ENCODE measurements at regions not wholly inside any gene's neighbourhood (a gene's known extent, or its start where the extent isn't known, plus 50 kb on each side); places are given as distances from the start of the nearest gene placed in this dataset.

- TF ChIP-seq ZC3H10 (CRISPR knock-in tag; IDR thresholded peaks at IDR 0.05), result no peak
- no peak for TF ChIP-seq TOX (CRISPR knock-in tag; IDR thresholded peaks at IDR 0.05; ENCODE audit: borderline replicate concordance)
- no peak for TF ChIP-seq CSDC2 (CRISPR knock-in tag; IDR thresholded peaks at IDR 0.05)
- no peak for TF ChIP-seq ESRRG (CRISPR knock-in tag; IDR thresholded peaks at IDR 0.05)
- TF ChIP-seq ZNF565 (CRISPR knock-in tag; conservative IDR thresholded peaks at IDR 0.05; ENCODE audit: low read depth), result no peak
- no peak for TF ChIP-seq GLIS3 (CRISPR knock-in tag; IDR thresholded peaks at IDR 0.05)
- ATAC-seq, result no peak
Observed at GRCh38 chr4:85358831-85359230, 116.1 kb upstream of the ARHGAP24 start.

GRCh38 chr4:85362550-85362949 lies 112.4 kb upstream of the ARHGAP24 start:
- no peak for ATAC-seq
- TF ChIP-seq BACH2 (CRISPR knock-in tag; IDR thresholded peaks at IDR 0.05; ENCODE audit: borderline replicate concordance) (no peak), CSDC2 (CRISPR knock-in tag; IDR thresholded peaks at IDR 0.05) (no peak), ISL1 (CRISPR knock-in tag; IDR thresholded peaks at IDR 0.05) (no peak), ZFP30 (CRISPR knock-in tag; IDR thresholded peaks at IDR 0.05) (no peak), PATZ1 (CRISPR knock-in tag; IDR thresholded peaks at IDR 0.05; ENCODE audit: borderline replicate concordance) (no peak), ZFP3 (CRISPR knock-in tag; IDR thresholded peaks at IDR 0.05) (no peak), TOX (CRISPR knock-in tag; IDR thresholded peaks at IDR 0.05; ENCODE audit: borderline replicate concordance) (no peak), TSHZ2 (CRISPR knock-in tag; IDR thresholded peaks at IDR 0.05) (no peak)

GRCh38 chr4:85367815-85368214 lies 107.1 kb upstream of the ARHGAP24 start:
- TF ChIP-seq SNAI2 (CRISPR knock-in tag; IDR thresholded peaks at IDR 0.05) (no peak), POU6F1 (CRISPR knock-in tag; IDR thresholded peaks at IDR 0.05; ENCODE audit: borderline replicate concordance, low read depth) (no peak), CSRNP3 (CRISPR knock-in tag; IDR thresholded peaks at IDR 0.05) (no peak), BACH2 (CRISPR knock-in tag; IDR thresholded peaks at IDR 0.05; ENCODE audit: borderline replicate concordance) (no peak), ZNF70 (CRISPR knock-in tag; IDR thresholded peaks at IDR 0.05) (no peak), ZNF565 (CRISPR knock-in tag; conservative IDR thresholded peaks at IDR 0.05; ENCODE audit: low read depth) (no peak), ISL1 (CRISPR knock-in tag; IDR thresholded peaks at IDR 0.05) (no peak), ESRRG (CRISPR knock-in tag; IDR thresholded peaks at IDR 0.05) (no peak), GLIS3 (CRISPR knock-in tag; IDR thresholded peaks at IDR 0.05) (no peak), OSR1 (CRISPR knock-in tag; IDR thresholded peaks at IDR 0.05) (no peak), TOX (CRISPR knock-in tag; IDR thresholded peaks at IDR 0.05; ENCODE audit: borderline replicate concordance) (no peak), ZFP30 (CRISPR knock-in tag; IDR thresholded peaks at IDR 0.05) (no peak), ZC3H10 (CRISPR knock-in tag; IDR thresholded peaks at IDR 0.05) (no peak)
- ATAC-seq, result no peak

- ATAC-seq, result no peak
Observed at GRCh38 chr4:85368240-85368639, 106.7 kb upstream of the ARHGAP24 start.

More at GRCh38 chr4:85368240-85368639, 106.7 kb upstream of the ARHGAP24 start:
- no peak for TF ChIP-seq CSRNP3 (CRISPR knock-in tag; IDR thresholded peaks at IDR 0.05)
- TF ChIP-seq ISL1 (CRISPR knock-in tag; IDR thresholded peaks at IDR 0.05), result no peak
- TF ChIP-seq SNAI2 (CRISPR knock-in tag; IDR thresholded peaks at IDR 0.05), result no peak
